Fibroblast of skin of right biceps (primary cell): ENCODE measurements at regions not wholly inside any gene's neighbourhood (a gene's known extent, or its start where the extent isn't known, plus 50 kb on each side); places are given as distances from the start of the nearest gene placed in this dataset.

ENCODE experiments used
- DNase-seq: peaks from one replicate; pipeline ENCODE4 v3.0.0-alpha.2; 2013

GRCh38 chr15:31265090-31265870 is 61.4 kb upstream of the KLF13 start:
- no peak for DNase-seq

DNA sequence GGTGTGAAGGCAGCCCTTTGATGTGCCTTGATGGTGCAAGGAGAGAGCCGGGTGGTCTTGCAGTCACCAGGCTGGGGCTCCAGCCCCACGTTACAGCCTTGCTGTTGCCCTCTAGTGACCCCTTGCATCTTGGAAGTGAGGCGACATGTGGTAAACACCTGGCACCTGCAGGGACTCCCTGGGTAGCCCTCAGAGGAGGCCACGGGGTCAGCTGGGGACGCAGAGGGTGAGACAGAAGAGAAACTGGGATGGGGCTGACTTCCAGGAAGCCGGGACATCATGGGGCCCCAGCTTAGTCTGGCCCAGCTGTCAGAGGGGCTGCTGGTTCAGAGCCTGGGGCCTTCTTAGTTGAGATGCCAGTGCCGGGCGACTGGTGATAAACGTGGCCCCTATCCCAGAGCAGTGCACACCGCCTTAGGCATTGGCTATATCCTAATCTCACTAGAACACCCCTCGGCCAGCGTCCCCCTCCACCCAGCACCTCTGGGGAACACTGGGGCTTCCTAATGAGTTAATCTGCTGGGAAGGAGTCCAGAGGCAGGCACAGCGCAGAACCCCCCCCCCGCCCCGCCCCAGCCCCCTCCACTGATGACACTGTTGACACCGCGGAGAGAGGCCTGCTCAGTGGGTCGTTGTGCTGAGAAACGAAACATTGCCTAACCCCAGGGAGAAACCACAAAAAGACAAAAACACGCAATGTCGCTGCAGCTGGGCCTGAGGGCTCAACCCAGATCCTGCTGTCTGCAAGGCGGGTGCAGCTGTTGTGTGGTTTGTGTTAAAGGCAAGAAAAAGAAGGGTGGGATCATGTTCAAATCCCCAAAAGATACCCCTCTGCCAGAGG is 60.5 kb upstream of the KLF13 start:
- peak; percentile 24 for DNase-seq

DNA sequence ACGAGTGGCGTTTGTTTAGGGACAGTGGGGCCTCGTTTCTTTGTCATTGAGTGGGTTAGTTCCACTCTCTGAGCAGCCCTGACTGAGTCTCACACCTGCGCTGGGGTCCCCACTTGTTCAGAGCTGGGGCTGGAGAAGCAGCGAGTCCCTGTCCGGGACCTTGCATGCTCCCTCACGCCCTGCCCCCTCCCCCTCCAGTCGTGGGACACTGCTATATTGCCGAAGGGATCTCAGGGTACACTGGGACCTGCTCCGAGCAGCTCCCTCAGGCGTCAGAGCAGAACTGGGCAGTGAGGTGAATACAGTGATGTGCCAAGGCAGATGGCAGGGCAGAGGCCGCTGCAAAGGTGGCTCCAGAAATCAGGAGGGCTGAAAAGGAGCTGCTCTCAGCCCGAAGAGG is 59.9 kb upstream of the KLF13 start:
- DNase-seq: no peak

DNA sequence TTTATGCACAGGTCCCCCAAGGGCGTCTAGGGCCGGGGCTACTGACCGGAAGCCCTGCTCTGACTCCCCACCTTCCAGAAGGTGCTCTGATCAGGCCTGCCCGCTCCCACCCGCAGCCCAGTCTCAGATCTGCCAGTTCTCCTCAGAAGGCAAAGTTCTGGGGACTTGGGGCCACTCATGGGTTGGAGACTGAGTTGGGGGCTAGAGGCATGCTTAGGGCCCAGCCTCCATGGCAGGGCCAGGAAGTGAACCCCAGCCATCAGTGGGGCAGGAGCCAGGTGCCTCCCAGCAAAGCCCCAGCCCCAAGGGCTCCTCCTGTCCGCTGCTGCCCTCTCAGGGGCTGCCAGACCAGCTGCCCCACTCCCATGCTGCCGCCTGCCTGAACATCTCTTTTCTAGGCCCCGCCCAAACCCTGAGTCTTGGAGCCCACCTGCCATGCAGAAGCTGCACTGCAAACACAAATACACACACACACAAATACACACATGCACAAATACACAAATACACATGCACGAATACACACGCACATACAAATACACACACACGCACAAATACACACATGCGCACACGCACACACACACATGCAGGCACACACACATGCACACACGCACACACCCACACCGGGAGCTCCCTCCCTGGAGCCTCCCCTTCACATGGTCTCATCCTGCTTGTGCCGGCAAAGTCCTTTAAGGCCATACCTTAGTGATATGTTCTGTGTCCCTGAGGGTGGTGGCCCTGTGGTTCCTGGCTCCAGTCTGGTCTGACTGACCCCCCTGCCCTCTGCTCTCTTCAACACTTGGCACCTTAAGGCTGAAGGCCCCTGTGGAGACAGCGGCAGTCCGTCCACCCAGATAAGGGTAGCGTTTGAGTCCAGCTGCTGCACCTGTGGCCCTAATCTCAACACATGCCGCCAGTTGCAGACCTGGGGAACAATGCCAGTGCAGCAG is 59.2 kb upstream of the KLF13 start:
- no peak for DNase-seq

DNA sequence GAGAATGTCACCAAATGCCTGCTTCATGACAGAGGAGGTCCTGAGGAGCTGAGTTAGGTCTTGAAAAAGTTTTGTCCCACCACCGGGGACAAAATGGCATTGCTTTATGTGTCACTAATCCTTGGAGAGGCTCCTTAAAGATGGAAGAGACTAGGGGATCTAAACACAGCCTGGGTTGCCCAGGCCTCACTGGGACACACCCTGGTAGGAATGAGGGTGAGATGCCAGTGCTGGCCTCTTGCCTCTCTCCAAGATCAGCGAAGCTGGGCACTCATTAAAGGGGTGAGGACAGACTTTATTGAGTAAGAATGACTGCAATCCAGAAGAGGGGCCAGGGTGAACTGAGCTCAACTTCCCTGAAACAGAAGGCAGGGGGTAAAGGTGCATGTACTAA is 58.5 kb upstream of the KLF13 start:
- DNase-seq: no peak

DNA sequence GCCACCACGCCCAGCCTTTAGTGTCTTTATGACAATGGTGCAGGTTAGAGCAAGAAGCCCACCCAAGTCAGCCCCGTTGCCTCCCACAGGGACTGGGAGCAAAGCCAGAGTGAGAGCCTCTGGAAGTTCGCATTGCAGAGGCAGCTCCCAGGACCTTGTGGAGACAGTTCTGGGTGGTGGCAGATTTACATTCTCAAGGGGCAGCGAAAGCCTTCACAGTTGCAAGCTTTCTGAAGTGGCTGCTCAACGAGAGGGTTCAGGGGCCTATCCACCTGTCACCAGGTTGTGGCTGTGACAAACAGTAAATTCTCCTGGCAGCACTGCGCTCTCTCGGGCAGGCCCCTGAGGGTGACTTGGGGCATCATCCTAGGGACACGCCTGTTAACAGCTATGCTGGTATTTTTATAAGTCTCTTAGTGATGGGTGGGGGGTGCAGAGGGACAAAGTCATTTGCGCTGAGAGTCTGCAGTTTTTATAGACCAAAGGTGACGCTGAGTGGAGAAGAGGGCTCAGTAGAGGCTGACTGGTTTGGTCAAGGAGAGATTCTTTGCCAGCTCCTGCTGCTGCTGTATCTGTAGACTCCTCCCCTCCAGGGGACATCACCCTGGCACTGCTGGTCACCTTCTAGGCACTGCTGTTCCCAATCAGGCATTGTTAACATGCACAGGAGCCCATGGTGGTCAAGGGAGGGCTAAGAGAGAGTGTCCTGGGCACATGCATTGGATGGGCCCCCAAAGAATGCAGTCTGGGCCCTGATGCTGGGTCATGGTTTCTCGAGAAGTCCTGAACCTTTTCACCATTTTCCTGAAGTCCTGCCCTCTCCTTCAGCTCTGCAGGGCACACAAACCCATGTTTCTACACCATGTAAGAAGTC is 57.5 kb upstream of the KLF13 start:
- DNase-seq: no peak

- no peak for DNase-seq
These were observed 56.6 kb upstream of the KLF13 start for GRCh38 chr15:31269816-31270575.

DNA sequence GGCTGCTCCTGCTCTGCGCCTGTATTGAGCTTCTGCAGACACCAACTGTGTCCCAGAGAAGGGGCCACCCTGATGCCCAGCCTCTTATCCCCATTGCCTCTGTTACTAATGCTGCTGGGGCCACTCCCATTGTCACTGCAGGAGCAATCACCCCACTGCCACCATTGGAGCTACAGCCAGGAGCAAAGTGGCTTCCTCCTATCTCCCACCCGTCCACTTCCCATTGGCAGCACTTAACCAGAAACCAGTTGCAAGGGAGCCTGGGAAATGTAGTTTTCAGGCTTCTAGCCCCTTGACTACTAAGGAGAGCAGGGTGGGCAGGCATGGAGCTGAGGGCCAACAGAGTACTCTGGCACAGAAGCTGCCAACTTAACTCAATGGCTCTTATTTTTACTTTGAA is 55.9 kb upstream of the KLF13 start:
- DNase-seq: no peak

- DNase-seq: no peak
These were observed 55.4 kb upstream of the KLF13 start for GRCh38 chr15:31271224-31271635.

- DNase-seq: no peak
These were observed 54.7 kb upstream of the KLF13 start for GRCh38 chr15:31271711-31272557.

GRCh38 chr15:31272558-31273257 is 53.9 kb upstream of the KLF13 start:
- no peak for DNase-seq

- no peak for DNase-seq
These were observed 53.2 kb upstream of the KLF13 start for GRCh38 chr15:31273258-31273941.

- DNase-seq: no peak
These were observed 51.9 kb upstream of the KLF13 start for GRCh38 chr15:31274496-31275330.

GRCh38 chr15:31275331-31276262 is 51.0 kb upstream of the KLF13 start:
- DNase-seq: no peak

DNA sequence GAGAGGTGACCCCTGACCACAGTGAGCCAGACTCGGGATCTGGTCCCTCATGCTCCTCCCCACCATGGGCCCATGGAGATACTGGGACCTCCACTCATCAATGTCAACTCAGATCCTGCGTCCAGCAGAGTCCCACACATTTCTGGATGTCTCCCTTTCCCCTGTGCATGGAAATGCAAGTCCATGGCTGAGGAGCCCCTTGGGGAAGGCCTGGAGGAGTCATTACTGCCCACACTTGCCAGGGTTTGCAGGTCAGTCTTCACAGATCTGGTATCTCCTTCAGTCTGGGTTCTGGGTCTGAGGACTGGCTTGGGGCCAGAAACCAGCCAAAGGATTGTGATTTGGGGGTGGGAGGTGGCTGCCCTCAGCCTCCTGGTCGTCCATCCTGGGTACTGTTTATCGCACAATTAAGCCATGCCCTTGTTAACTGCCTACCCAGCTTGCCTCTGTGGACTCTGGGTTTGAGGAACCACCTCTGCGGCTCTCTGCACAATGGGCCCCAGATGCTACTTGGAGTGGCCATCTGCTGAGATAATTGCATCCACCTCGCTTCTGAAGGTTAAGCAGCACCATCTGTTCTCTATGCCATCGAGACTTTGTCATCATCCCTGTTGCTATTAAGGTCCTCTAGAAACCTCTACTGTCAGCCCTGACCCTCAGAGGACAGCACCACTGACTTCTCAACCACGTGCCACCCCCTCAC is 49.9 kb upstream of the KLF13 start:
- no peak for DNase-seq
